GM12878 (cell line): ENCODE measurements at regions not wholly inside any gene's neighbourhood (a gene's known extent, or its start where the extent isn't known, plus 50 kb on each side); places are given as distances from the start of the nearest gene placed in this dataset.

Source experiments
- ATAC-seq: fragments of 200-7000 bp; cut with Tn5 transposase; 3 replicates; pipeline ENCODE4 v1.9.1; 2020; ENCODE audit warnings: mild to moderate bottlenecking, moderate library complexity
- BruUV-seq: library from RNA; stranded (reverse); fragments of 400-500 nt; replicated peaks from 2 replicates; lab custom pipeline; 2021; lab: Mats Ljungman, UMichigan
- CTCF ChIA-PET: fragments of 300-600 bp; sonication (Branson Sonifier 250); formaldehyde crosslinking; extraction: SDS; loops from one replicate; lab custom pipeline; 2021; ENCODE audit warnings: inconsistent platforms; lab: Yijun Ruan, JAX
- POLR2A ChIA-PET: fragments of 350-600 bp; formaldehyde crosslinking; extraction: SDS; loops from one replicate; lab custom pipeline; 2021; ENCODE audit warnings: inconsistent platforms; lab: Charles Lee
- RAD21 ChIA-PET: fragments of 300-600 bp; sonication (Branson Sonifier 250); formaldehyde crosslinking; loops from one replicate; lab custom pipeline; 2023; ENCODE audit warnings: antibody characterized with exemption; ENCODE audit not compliant: unreplicated experiment; lab: Charles Lee
- SMC1A ChIA-PET: fragments of 300-600 bp; sonication (Branson Sonifier 250); formaldehyde crosslinking; loops from one replicate; lab custom pipeline; 2023; ENCODE audit not compliant: unreplicated experiment, uncharacterized antibody; lab: Charles Lee
- DNase-seq: peaks from one replicate; pipeline ENCODE4 v3.0.0-alpha.2; 2011; ENCODE audit warnings: low read depth, low spot score
- FAIRE-seq: peaks from 3 replicates; lab custom pipeline; 2011; peaks lifted over from hg19 to GRCh38; lab: Jason Lieb, UNC
- H2AFZ ChIP-seq: 2 replicates; pipeline ENCODE4 v1.6.0; 2011; ENCODE audit warnings: low read depth, low read length, control low read depth; ENCODE audit not compliant: control insufficient read depth
- H3K27ac ChIP-seq: 2 replicates; pipeline ENCODE4 v1.5.1; 2011; ENCODE audit warnings: control low read depth; ENCODE audit not compliant: control insufficient read depth, insufficient read depth
- H3K27me3 ChIP-seq, 2 experiments: replicated peaks in 1 of 2; 2 replicates each; pipeline versions ENCODE4 v1.6.0 to v1.6.1; 2011; ENCODE audit warnings: low read length in 1 of 2; ENCODE audit not compliant: control insufficient read depth in 2 of 2, insufficient read depth in 2 of 2
- H3K36me3 ChIP-seq, 2 experiments: 2 replicates each; pipeline ENCODE4 v1.5.1; 2011; ENCODE audit warnings: low read length in 1 of 2; ENCODE audit not compliant: control insufficient read depth in 2 of 2, insufficient read depth in 2 of 2
- H3K4me1 ChIP-seq: 2 replicates; pipeline ENCODE4 v1.6.1; 2011; ENCODE audit warnings: mild to moderate bottlenecking, low read length, moderate library complexity, mixed read lengths; ENCODE audit not compliant: control insufficient read depth, insufficient read depth
- H3K4me2 ChIP-seq: 2 replicates; pipeline ENCODE4 v1.6.0; 2011; ENCODE audit warnings: control low read depth; ENCODE audit not compliant: control insufficient read depth, insufficient read depth
- H3K4me3 ChIP-seq: fragments of 200-600 bp; sonication (generic); 2 replicates; pipeline ENCODE4 v1.5.1; 2016
- H3K79me2 ChIP-seq: 2 replicates; pipeline ENCODE4 v1.6.0; 2011; ENCODE audit warnings: low read length; ENCODE audit not compliant: control insufficient read depth, insufficient read depth
- H3K9ac ChIP-seq: 2 replicates; pipeline ENCODE4 v1.8.0; 2011; ENCODE audit warnings: low read length, control low read depth, mixed read lengths; ENCODE audit not compliant: control insufficient read depth, insufficient read depth
- H3K9me3 ChIP-seq: replicated peaks from 3 replicates; pipeline ENCODE4 v1.5.1; 2011; ENCODE audit warnings: mild to moderate bottlenecking, low read length; ENCODE audit not compliant: control insufficient read depth, insufficient read depth
- H4K20me1 ChIP-seq: 2 replicates; pipeline ENCODE4 v1.6.0; 2011; ENCODE audit not compliant: control insufficient read depth, insufficient read depth
- IKZF2 ChIP-seq, 2 experiments: fragments of 450-650 bp; IDR thresholded peaks; 2 replicates each; pipeline ENCODE4 v1.6.1; 2017; ENCODE audit warnings: mild to moderate bottlenecking in 2 of 2, moderate library complexity in 2 of 2
- LARP7 ChIP-seq: fragments of 450-650 bp; IDR thresholded peaks from 2 replicates; pipeline ENCODE4 v1.6.1; 2017; ENCODE audit warnings: mild to moderate bottlenecking
- MTA2 ChIP-seq: fragments of 450-650 bp; IDR thresholded peaks from 2 replicates; pipeline ENCODE4 v1.6.1; 2016; ENCODE audit warnings: low read depth, mild to moderate bottlenecking, moderate library complexity
- MXI1 ChIP-seq: fragments of 150-350 bp; IDR thresholded peaks from 2 replicates; pipeline ENCODE4 v1.6.1; 2011; ENCODE audit warnings: low read depth, mild to moderate bottlenecking, inconsistent platforms, low read length, improper control_type of control experiment
- POU2F2 ChIP-seq: IDR thresholded peaks from 3 replicates; pipeline ENCODE4 v1.6.1; 2011; ENCODE audit warnings: low read depth, mild to moderate bottlenecking, low read length, borderline replicate concordance
- RAD51 ChIP-seq: fragments of 450-650 bp; IDR thresholded peaks from 2 replicates; pipeline ENCODE4 v1.6.1; 2016; ENCODE audit warnings: moderate library complexity, mild to moderate bottlenecking, inconsistent platforms
- RFX5 ChIP-seq: IDR thresholded peaks from 2 replicates; pipeline ENCODE4 v1.6.1; 2011; ENCODE audit warnings: low read depth, low read length, improper control_type of control experiment
- SIN3A ChIP-seq: IDR thresholded peaks from 2 replicates; pipeline ENCODE4 v1.6.1; 2012; ENCODE audit warnings: low read depth, low read length, improper control_type of control experiment
- WGBS: methylation state at CpG from one replicate; pipeline ENCODE4 v1.1.6; 2016; ENCODE audit warnings: low lambda C conversion rate; ENCODE audit not compliant: insufficient replicate concordance, insufficient coverage; ENCODE audit errors: missing lambda C conversion rate; 5-methylcytosine and 5-hydroxymethylcytosine counted together
- in situ Hi-C: fragments of 300-500 bp; cut with MboI; formaldehyde crosslinking; loops from 9 replicates; pipeline ENCODE4 v1.14.3; 2018; ENCODE audit warnings: mixed read lengths
- intact Hi-C: fragments of 100-400 bp; cut with micrococcal nuclease; formaldehyde crosslinking; loops from one replicate; pipeline ENCODE4 v1.14.2; 2022; ENCODE audit not compliant: unreplicated experiment
- TF ChIP-seq, protein P1 (sequence below): fragments of 450-650 bp; IDR thresholded peaks from 2 replicates; pipeline ENCODE4 v1.6.1; 2017; ENCODE audit warnings: antibody characterized with exemption, mild to moderate bottlenecking, moderate library complexity
- TF ChIP-seq, protein P2 (sequence below): IDR thresholded peaks from 2 replicates; pipeline ENCODE4 v1.6.1; 2012; ENCODE audit warnings: low read length, inconsistent platforms

DNA sequence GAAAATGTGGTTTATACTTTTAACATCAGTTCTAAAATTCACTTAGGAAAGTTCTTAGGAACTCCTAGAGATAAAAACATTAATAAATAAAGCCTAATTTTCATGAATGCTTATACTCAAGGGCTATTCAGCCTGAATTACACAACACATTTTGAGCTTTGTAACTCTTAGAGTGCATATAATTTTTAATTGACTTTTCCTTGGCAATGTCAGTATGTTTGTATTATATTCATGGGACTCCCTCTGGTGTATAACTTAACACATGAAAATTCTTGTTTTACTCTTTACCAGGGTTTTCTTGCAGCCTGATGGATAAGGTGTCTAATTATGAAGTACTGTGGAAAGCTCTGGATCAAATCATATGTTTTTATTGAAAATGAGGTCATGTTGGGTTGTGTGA is 150.6 kb upstream of the HMGA2 start:
- Histone ChIP-seq H3K9me3 (no peaks in the 10 kb centered on the region), H3K27ac (no peak overlapping the region), H2AFZ (no peak overlapping the region), H3K4me1 (no peaks in the 10 kb centered on the region), H3K4me2 (no peak overlapping the region), H3K9ac (no peak overlapping the region), H3K79me2 (no peaks in the 10 kb centered on the region), H3K27me3 (no peaks in the 10 kb centered on the region), H3K4me3 (no peak overlapping the region), H3K36me3 (no peaks in the 10 kb centered on the region), H4K20me1 (no peaks in the 10 kb centered on the region)
- ATAC-seq (no peak), FAIRE-seq (no peak), DNase-seq (no peak)
- RAD21 ChIA-PET, result no interaction called here
- intact Hi-C loops, result no loop called here
- CTCF ChIA-PET, result no interaction called here
- POLR2A ChIA-PET, result no interaction called here
- in situ Hi-C loops, result no loop called here
- no TSS peak for BruUV-seq
- no peak for TF ChIP-seq LARP7
- TF ChIP-seq, protein P1, sequence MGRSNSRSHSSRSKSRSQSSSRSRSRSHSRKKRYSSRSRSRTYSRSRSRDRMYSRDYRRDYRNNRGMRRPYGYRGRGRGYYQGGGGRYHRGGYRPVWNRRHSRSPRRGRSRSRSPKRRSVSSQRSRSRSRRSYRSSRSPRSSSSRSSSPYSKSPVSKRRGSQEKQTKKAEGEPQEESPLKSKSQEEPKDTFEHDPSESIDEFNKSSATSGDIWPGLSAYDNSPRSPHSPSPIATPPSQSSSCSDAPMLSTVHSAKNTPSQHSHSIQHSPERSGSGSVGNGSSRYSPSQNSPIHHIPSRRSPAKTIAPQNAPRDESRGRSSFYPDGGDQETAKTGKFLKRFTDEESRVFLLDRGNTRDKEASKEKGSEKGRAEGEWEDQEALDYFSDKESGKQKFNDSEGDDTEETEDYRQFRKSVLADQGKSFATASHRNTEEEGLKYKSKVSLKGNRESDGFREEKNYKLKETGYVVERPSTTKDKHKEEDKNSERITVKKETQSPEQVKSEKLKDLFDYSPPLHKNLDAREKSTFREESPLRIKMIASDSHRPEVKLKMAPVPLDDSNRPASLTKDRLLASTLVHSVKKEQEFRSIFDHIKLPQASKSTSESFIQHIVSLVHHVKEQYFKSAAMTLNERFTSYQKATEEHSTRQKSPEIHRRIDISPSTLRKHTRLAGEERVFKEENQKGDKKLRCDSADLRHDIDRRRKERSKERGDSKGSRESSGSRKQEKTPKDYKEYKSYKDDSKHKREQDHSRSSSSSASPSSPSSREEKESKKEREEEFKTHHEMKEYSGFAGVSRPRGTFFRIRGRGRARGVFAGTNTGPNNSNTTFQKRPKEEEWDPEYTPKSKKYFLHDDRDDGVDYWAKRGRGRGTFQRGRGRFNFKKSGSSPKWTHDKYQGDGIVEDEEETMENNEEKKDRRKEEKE, result no peak
- SMC1A ChIA-PET, result interaction anchor here (0.9 kb wide), 1 partner anchor 71 kb away, joined by 3 read pairs; no protein-coding TSS in a partner anchor

- H3K4me3 ChIP-seq, result no peak overlapping the region
- ChIA-PET RAD21 (no interaction called here), POLR2A (no interaction called here), CTCF (interaction anchor here (0.7 kb wide), 1 partner anchor 66 kb away, joined by 3 read pairs; no protein-coding TSS in a partner anchor), SMC1A (no interaction called here)
- ATAC-seq (no peak), FAIRE-seq (no peak), DNase-seq (no peak)
- no peak overlapping the region for H2AFZ ChIP-seq
- H3K27me3 ChIP-seq, result no peaks in the 10 kb centered on the region
- H3K4me2 ChIP-seq, result no peak overlapping the region
- H3K27ac ChIP-seq, result no peak overlapping the region
- no peaks in the 10 kb centered on the region for H3K9me3 ChIP-seq
- intact Hi-C loops (no loop called here), in situ Hi-C loops (no loop called here)
- BruUV-seq, result no TSS peak
- 0% methylated on average over 1 of the region's 1 CpG for WGBS
- no peaks in the 10 kb centered on the region for H4K20me1 ChIP-seq
- H3K79me2 ChIP-seq, result no peaks in the 10 kb centered on the region
- H3K9ac ChIP-seq, result no peak overlapping the region
- H3K4me1 ChIP-seq, result no peaks in the 10 kb centered on the region
- H3K36me3 ChIP-seq, result no peaks in the 10 kb centered on the region
- TF ChIP-seq RAD51 (no peak), POU2F2 (no peak), IKZF2 (IDR thresholded peaks at IDR 0.05) (no peak), MTA2 (no peak), LARP7 (no peak), RFX5 (no peak), MXI1 (no peak), SIN3A (no peak)
- TF ChIP-seq, protein P2, sequence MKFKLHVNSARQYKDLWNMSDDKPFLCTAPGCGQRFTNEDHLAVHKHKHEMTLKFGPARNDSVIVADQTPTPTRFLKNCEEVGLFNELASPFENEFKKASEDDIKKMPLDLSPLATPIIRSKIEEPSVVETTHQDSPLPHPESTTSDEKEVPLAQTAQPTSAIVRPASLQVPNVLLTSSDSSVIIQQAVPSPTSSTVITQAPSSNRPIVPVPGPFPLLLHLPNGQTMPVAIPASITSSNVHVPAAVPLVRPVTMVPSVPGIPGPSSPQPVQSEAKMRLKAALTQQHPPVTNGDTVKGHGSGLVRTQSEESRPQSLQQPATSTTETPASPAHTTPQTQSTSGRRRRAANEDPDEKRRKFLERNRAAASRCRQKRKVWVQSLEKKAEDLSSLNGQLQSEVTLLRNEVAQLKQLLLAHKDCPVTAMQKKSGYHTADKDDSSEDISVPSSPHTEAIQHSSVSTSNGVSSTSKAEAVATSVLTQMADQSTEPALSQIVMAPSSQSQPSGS, result no peak
Observed at GRCh38 chr12:65675141-65675621, 149.1 kb upstream of the HMGA2 start.
